ENCODE measurements at regions not wholly inside any gene's neighbourhood (a gene's known extent, or its start where the extent isn't known, plus 50 kb on each side); places are given as distances from the start of the nearest gene placed in this dataset.

GRCh38 chr10:3671386-3671955, 113.5 kb downstream of the KLF6 start:
- TF ChIP-seq, protein P1, sequence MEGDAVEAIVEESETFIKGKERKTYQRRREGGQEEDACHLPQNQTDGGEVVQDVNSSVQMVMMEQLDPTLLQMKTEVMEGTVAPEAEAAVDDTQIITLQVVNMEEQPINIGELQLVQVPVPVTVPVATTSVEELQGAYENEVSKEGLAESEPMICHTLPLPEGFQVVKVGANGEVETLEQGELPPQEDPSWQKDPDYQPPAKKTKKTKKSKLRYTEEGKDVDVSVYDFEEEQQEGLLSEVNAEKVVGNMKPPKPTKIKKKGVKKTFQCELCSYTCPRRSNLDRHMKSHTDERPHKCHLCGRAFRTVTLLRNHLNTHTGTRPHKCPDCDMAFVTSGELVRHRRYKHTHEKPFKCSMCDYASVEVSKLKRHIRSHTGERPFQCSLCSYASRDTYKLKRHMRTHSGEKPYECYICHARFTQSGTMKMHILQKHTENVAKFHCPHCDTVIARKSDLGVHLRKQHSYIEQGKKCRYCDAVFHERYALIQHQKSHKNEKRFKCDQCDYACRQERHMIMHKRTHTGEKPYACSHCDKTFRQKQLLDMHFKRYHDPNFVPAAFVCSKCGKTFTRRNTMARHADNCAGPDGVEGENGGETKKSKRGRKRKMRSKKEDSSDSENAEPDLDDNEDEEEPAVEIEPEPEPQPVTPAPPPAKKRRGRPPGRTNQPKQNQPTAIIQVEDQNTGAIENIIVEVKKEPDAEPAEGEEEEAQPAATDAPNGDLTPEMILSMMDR (conservative IDR thresholded peaks at IDR 0.05; ENCODE audit: low read length) = no peak
- TF ChIP-seq EZH2phosphoT487 (IDR thresholded peaks at IDR 0.05; ENCODE audit: borderline replicate concordance) = no peak
